GM18526 (cell line): ENCODE measurements at regions not wholly inside any gene's neighbourhood (a gene's known extent, or its start where the extent isn't known, plus 50 kb on each side); places are given as distances from the start of the nearest gene placed in this dataset.

Experiments used
- POLR2A ChIP-seq: IDR thresholded peaks from 3 replicates; pipeline ENCODE4 v1.6.1; 2011; ENCODE audit not compliant: insufficient read length; ENCODE audit errors: extremely low read depth

DNA sequence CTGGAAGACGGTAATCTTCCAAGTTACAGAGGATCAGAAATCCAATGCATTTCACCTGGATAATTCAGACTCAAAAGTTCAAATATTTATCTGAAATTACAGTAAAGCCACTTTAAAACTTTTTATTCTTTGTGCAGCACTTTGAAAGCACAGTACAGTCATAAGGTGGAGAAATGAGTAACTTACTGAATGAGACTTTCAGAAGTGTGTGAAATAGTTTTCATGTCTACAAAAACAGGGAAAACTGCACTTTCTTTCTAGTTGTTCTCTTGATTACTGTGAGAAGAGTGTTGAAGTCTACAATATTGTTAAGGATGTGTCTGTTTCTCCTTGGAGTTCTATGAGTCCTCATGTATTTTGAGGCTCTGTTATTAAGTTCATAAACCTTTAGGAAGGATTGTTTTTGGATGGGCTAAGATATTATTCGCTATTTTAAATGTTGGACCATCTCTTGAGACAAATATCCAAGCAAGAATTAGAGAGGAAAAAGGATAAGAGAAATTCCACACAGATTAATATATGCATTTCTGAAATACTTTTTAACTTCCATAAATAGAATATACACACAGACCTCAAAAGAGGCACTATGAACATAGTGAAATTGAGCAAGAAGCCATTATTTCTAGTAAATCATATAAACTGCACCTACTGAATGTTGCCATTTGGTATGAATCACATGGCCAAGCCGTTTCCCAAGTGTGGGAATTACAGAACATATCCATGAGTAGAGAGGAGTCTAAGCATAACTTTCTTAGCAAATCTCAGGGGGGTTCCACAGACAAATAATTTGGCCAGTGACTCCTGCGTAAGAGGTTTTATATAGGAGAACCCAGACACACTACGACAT is 83.6 kb upstream of the PLEKHM1 start:
- TF ChIP-seq POLR2A = no peak

DNA sequence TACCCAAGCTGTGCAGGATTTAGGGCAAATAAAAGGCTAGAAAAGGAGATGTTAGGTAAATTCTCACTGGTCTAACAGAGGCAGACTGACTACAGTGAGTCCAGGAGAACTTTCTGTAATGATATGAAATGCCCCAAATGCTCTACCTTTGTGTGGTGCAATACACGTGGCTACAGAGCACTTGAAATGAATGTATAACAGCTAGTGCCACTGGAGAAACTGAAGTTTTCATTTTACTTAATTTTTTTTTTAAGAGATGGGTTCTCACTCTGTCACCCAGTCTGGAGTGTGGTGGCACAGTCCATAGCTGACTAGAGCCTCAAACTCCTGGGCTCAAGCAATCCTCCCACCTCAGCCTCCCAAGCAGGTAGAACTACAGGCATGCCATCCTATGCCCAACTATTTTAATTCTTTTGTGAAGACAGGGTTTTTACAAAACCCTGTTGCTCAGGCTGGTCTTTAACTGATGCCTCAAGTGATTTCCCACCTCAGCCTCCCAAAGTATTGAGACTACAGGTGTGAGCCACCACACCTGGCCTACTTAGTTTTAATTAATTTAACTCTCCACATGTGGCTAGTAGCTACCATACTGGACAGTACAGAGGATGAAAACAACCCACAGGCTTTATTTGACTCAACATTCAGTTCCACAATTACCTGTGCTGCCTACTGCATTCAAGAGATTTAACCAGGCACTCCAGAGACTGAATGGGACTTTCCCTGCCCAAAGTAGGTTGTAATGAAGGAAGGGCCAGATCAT is 84.8 kb upstream of the PLEKHM1 start:
- no peak for TF ChIP-seq POLR2A

DNA sequence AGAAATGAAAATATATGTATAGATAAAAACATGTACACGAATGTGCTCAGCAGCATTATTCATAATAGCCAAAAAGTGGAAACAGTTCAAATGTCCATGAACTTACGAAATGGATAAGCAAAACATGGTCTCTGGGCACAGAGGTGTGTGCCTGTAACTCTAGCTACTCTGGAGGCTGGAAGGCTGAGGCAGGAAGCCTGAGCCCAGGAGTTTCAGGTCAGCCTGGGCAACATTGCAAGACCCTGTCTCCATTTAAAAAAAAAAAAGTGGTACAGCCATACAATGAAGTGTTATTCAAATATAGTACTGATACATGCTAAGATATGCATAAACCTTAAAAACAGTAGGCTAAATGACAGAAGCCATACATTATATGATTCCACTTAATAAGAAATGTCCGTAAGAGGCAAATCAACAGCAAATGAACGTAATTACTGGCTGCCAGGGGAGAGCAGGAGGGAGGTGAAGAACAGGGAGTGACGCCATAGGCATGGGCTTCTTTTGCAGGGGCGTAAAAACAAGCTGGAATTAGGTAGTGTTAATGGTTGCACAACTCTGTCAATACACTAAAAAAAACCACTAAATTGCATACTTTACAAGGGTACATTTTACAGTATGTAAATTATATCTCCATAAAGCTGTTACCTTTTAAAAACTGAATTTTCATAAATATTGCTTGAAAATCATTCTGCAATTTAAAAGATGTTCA is 87.2 kb upstream of the PLEKHM1 start:
- TF ChIP-seq POLR2A = no peak

DNA sequence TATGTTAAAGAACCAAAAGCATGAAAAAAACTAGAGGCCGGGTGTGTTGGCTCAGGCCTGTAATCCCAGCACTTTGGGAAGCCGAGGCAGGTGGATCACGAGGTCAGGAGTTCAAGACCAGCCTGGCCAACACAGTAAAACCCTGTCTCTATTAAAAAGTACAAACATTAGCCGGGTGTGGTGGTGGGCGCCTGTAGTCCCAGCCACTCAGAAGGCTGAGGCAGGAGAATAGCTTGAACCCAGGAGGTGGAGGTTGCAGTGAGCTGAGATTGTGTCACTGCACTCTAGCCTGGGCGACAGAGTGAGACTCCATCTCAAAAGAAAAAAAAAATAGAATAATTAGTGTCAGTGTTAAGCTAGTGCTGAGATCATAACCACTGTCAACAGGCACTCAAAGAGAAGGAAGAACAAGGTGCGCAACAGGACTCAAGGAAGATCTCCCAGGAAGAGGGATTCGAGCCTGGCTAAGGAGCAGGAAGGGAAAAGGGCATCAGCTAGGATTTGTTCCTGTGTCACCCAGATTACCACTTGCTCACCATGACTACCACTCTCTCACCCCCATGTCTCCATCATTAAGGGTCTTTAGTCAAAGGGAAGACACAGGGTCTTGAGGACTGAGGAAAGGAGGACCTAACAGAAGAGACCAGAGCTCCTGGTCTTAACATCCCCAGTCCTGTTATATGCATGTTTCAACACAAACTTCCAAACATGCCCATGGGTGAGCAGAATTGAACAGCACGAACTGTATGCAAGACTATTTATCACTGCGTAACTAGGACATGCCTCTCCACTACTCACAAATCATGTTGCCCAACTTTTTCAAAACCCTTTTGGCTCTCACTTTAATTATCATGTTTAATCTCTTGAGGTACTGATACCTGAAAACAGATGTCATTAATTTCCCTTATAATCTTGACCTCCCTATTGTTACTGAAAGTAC is 88.3 kb upstream of the PLEKHM1 start:
- no peak for TF ChIP-seq POLR2A

DNA sequence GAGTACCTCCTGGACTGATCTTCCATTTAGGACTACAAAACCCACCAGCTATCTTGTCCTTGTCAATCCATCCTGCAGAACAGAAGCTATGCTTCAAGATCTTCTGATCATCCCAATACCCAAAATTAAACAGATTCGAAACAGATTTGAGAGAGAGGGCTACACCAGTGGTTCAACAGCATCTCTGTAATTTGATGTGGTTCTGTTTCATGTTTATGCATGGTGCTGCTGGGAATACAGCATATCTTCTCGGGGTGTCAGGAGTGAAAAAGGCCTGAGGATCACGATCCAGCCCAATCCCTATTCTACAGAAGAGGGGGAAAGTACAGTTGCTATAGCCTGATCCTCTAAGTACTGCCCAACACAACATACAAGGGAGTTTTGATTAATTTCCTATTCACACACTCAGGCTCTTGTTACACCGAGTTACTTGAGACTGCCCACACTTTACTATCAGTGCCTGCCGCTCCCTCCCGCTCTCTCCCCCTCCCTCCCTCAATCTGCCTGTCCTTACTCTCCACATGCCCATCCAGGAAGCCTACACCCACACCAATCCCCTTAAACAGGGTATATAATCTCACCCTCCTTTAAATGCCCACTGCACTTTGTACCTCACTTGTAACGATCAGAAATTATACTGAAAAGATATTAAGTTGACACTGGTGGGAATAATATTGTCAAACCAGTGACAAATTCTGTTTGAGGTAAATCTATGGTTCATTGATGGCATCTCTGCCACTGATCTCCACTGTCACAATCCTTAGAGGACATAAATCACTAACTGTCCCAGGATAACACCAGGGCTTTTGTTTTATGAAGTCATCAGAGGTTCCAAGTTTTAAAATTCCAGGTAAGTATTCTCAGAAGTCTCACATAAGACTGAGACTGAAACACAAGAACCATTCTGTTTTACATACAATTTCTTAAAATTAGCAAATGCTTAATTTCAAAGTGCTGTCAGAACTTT is 89.3 kb upstream of the PLEKHM1 start:
- no peak for TF ChIP-seq POLR2A

DNA sequence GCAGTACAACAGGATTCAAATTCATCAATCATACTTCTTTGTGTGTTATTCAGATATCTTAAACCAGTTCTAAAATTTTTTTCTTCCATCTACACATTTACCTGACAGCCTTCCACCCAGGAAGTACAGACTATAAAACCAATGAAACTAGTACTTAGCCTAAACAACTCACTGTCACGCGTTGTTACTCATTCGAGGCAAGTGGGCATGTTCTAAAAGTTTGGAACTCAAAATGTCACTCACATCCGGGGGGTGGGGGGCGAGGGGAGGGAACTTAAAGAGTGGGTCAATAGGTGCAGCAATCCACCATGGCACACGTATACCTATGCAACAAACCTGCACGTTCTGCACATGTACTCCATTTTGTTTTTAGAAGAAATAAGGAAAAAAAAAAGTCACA is 90.4 kb upstream of the PLEKHM1 start:
- no peak for TF ChIP-seq POLR2A

DNA sequence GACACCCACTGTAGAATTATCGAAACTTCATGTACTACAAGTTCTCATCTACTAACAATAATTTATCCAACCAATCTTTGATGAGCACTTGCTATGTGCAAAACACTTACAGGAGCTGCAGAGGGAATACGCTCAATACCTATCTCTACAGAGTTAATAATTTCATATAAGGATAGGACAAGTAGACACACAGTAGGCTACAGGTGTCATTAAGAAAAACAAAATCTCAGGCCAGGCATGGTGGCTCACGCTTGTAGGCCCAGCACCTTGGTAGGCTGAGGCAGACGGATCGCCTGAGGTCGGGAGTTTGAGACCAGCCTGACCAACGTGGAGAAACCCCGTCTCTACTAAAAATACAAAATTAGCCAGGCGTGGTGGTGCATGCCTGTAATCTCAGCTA is 91.3 kb upstream of the PLEKHM1 start:
- no peak for TF ChIP-seq POLR2A

DNA sequence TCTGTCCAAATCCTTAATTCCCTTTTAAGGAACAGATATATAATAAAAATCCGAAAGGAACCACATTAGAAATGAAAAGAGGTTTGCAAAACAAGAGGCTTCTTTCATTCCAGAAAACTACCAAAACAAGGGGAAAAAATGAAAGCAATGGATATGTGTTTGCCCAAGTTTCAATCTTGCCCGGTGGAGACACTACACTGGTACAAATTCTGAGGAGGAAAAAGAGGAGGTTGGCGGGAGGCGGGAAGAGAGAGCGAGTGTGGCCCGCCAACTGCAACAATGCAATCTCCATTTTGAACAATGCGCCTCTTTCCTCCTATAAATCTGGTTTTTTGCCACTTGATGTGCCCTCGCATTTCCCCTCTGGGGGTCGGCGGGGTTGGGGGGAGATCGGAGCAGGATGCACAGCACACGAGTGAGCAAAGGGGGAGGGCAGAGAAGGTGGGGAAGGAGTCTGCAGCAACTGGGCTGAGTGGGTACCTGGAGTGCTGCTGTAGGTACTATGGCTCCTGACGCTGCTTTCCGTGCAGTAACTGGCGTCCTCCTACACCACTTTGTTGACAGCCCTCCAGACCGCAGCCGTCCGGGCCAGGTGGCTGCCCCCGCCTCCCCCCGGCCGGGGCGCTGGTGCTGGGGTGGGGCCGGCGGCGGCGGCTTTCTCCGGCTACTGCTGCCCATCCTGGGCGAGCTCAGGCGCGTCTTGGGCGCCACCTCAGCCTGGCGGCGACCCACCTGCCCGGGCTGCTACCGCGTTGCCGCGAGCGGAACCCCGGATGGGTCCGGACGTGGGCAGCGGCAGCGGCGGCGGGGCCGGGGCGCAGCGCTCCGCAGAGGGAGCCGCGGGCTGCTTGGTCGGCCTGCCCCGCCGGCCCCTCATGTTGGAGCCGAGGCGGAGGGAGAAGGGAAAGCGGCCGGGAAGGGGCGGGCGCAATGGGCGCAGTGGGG is 93.8 kb upstream of the PLEKHM1 start:
- peak; percentile 59 for TF ChIP-seq POLR2A

DNA sequence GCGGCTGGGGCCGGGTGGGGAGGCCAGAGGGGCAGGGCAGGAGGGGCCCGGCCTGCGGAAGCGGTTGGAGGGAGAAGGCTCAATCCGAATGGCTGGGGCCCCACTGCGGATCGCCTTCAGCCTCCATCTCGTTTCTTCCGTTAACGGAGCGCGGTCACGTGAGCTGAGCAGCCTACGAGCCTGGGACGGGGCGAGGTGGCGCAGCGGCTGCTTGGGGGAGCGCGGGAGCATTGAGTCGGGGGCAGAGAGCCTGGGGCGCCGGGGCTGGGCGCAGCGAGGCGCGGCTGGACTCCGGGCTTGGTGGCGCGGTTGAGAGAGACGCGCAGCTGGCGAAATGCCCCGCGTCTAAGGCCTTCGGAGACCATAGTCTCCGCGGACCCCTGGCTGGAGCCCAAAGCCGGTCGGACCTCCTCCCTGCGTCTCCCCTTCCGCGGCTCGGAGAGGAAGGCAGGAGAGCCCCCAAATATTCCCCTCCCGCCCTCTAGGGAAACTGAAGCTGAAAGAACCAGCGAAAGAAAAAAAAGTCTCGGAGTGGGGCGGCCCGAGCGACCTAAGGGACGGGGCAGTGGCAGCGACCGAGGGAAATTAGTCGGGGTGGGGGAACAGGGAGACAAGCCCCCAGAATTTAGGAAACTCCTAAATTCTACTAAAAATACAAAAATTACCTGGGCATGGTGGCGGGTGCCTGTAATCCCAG is 94.7 kb upstream of the PLEKHM1 start:
- peak; percentile 50 for TF ChIP-seq POLR2A

DNA sequence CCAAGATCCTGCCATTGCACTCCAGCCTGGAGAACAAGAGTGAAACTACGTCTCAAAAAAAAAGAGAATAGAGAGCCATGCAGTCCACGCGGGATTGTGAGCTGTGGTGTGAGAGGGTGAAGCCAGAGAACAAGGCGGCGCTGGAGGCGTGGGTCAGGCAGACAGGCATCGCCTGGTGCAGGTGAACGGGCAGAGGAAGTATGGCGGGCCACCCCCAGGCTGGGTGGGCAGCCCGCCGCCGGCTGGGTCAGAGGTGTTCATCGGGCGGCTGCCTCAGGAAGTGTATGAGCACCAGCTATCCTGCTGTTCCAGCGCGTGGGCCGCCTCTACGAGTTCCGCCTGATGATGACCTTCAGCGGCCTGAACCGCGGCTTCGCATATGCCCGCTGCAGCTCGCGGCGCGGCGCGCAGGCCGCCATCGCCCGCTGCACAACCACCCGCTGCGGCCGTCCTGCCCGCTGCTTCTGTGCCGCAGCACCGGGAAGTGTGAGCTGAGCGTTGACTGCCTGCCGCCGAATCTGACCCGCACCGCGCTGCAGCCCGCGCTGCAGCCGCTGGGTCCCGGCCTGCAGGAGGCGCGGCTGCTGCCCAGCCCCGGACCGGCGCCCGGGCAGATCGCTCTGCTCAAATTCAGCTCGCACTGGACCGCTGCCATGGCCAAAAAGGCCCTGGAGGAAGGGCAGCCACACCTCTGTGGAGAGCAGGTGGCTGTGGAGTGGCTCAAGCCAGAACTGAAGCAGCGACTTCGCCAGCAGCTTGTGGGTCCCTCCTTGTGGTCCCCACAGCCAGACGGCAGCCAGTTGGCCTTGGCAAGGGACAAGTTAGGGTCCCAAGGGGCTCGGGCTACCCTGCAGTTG is 95.5 kb upstream of the PLEKHM1 start:
- peak; percentile 24 for TF ChIP-seq POLR2A

DNA sequence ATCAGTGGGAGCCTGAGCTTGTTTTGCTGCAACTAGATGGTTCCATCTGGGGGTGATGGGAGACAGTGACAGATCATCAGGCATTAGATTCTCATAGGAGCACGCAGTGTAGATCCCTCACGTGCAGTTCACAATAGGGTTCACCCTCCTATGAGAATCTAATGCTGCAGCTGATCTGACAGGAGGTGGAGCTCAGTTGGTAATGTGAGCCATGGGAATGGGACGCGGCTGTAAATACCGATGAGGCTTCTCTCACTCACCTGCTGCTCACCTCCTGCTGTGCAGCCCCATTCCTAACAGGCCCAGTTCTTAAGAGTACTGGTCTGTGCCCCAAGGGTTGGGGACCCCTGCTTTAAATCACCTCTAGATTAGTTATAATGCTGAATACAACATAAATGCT is 137.5 kb upstream of the PLEKHM1 start:
- TF ChIP-seq POLR2A = no peak
